ENCODE measurements at regions not wholly inside any gene's neighbourhood (a gene's known extent, or its start where the extent isn't known, plus 50 kb on each side); places are given as distances from the start of the nearest gene placed in this dataset.

GRCh38 chr20:63094767-63095499, 88.2 kb upstream of the BHLHE23 start:
- in situ Hi-C loops (cut with HindIII; ENCODE audit: low sequenced_read_pairs): loop anchor here (25.0 kb wide), 1 partner anchor 117 kb away; the partner anchor contains the start of gene YTHDF1
- no peak for TF ChIP-seq CTCF (IDR thresholded peaks at IDR 0.05; ENCODE audit: low read depth, low read length, missing control alignments)

GRCh38 chr20:63093966-63094766, 87.4 kb upstream of the BHLHE23 start:
- no peak overlapping the region for H3K4me3 ChIP-seq (ENCODE audit: low read depth, low read length)
- in situ Hi-C loops (cut with HindIII; ENCODE audit: low sequenced_read_pairs): loop anchor here (25.0 kb wide), 1 partner anchor 118 kb away; the partner anchor contains the start of gene YTHDF1
- no peak for TF ChIP-seq CTCF (IDR thresholded peaks at IDR 0.05; ENCODE audit: low read depth, low read length, missing control alignments)
- DNase-seq (ENCODE audit: low read depth): no peak

More at GRCh38 chr20:63094767-63095499, 88.2 kb upstream of the BHLHE23 start:
- H3K4me3 ChIP-seq (ENCODE audit: low read depth, low read length): no peak overlapping the region
- DNase-seq (ENCODE audit: low read depth): no peak

- no peak for TF ChIP-seq CTCF (IDR thresholded peaks at IDR 0.05; ENCODE audit: low read depth, low read length, missing control alignments)
- no peak for DNase-seq (ENCODE audit: low read depth)
- in situ Hi-C loops (cut with HindIII; ENCODE audit: low sequenced_read_pairs): loop anchor here (25.0 kb wide), 1 partner anchor 120 kb away; the partner anchor contains the start of gene YTHDF1
- H3K4me3 ChIP-seq (ENCODE audit: low read depth, low read length): no peak overlapping the region
These were observed 86.0 kb upstream of the BHLHE23 start for GRCh38 chr20:63092660-63093215.

- TF ChIP-seq CTCF (IDR thresholded peaks at IDR 0.05; ENCODE audit: low read depth, low read length, missing control alignments): no peak
- no peak overlapping the region for H3K4me3 ChIP-seq (ENCODE audit: low read depth, low read length)
- DNase-seq (ENCODE audit: low read depth): no peak
- in situ Hi-C loops (cut with HindIII; ENCODE audit: low sequenced_read_pairs): loop anchor here (25.0 kb wide), 1 partner anchor 120 kb away; the partner anchor contains the start of gene YTHDF1
These were observed 85.3 kb upstream of the BHLHE23 start for GRCh38 chr20:63091901-63092659.

- H3K4me3 ChIP-seq (ENCODE audit: low read depth, low read length): no peak overlapping the region
- in situ Hi-C loops (cut with HindIII; ENCODE audit: low sequenced_read_pairs): loop anchor here (25.0 kb wide), 1 partner anchor 121 kb away; the partner anchor contains the start of gene YTHDF1
- no peak for DNase-seq (ENCODE audit: low read depth)
- no peak for TF ChIP-seq CTCF (IDR thresholded peaks at IDR 0.05; ENCODE audit: low read depth, low read length, missing control alignments)
These were observed 84.2 kb upstream of the BHLHE23 start for GRCh38 chr20:63090682-63091571.

Data from astrocyte of the cerebellum (primary cell).